ENCODE measurements at regions not wholly inside any gene's neighbourhood (a gene's known extent, or its start where the extent isn't known, plus 50 kb on each side); places are given as distances from the start of the nearest gene placed in this dataset.

DNA sequence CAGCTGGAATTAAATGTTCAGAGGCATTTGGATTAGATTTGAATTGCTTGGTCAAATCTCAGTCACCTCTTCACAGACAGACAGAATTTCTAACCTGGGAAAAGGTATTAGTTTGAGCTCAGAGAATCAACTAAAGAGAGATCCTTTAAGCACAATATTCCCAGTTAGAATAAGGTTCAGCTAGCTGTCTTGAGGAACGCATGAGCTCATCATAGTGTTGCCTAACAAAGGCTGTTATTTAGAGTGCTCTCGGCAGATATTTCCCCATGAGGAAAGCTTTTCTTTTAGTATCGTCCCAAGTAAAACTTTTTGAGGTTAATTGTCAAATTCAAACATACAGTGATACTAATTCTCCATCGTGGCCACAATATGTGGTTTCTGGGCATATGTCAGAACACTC lies 269.9 kb downstream of the HLX start:
- H3K27ac Mint-ChIP-seq = peak overlapping the region in 3 of 7 donors; percentile 50 to 86 (median 85)
- H3K27me3 Mint-ChIP-seq (ENCODE audit: low read depth in 3 of 3) = peaks cover 0 to 3% (median 2%) of the 10 kb centered on the region in 3 donors
- TF ChIP-seq, protein P1, sequence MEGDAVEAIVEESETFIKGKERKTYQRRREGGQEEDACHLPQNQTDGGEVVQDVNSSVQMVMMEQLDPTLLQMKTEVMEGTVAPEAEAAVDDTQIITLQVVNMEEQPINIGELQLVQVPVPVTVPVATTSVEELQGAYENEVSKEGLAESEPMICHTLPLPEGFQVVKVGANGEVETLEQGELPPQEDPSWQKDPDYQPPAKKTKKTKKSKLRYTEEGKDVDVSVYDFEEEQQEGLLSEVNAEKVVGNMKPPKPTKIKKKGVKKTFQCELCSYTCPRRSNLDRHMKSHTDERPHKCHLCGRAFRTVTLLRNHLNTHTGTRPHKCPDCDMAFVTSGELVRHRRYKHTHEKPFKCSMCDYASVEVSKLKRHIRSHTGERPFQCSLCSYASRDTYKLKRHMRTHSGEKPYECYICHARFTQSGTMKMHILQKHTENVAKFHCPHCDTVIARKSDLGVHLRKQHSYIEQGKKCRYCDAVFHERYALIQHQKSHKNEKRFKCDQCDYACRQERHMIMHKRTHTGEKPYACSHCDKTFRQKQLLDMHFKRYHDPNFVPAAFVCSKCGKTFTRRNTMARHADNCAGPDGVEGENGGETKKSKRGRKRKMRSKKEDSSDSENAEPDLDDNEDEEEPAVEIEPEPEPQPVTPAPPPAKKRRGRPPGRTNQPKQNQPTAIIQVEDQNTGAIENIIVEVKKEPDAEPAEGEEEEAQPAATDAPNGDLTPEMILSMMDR (IDR thresholded peaks at IDR 0.05) = no peak
- Histone ChIP-seq H3K4me1 (ENCODE audit: control insufficient read depth in 1 of 2, insufficient read depth in 2 of 2, low read length in 2 of 2) (peaks cover 11 to 15% of the 10 kb centered on the region in 2 donors), H3K79me2 (ENCODE audit: insufficient read depth, low read length) (no peaks in the 10 kb centered on the region), H3K9ac (ENCODE audit: insufficient read depth, low read length, poor library complexity, severe bottlenecking) (no peak overlapping the region), H2AFZ (ENCODE audit: insufficient read depth, low read depth, low read length, poor library complexity, severe bottlenecking) (no peak overlapping the region), H3K27me3 (ENCODE audit: control insufficient read depth in 2 of 2, insufficient read depth in 2 of 2, low read length in 2 of 2) (no peaks in the 10 kb centered on the region), H3K27ac (ENCODE audit: low read depth in 1 of 2, low read length in 2 of 2) (no peak overlapping the region), H4K20me1 (ENCODE audit: insufficient read depth, low read length) (no peaks in the 10 kb centered on the region), H3K4me2 (replicated peaks; ENCODE audit: extremely low read depth, low read length, poor library complexity, severe bottlenecking) (peak overlapping the region; percentile 52), H3K4me3 (replicated peaks in 1 of 3; ENCODE audit: low read depth in 2 of 3, low read length in 3 of 3) (peak overlapping the region in 1 of 3 experiments; percentile 26), H3K9me3 (replicated peaks in 1 of 2; ENCODE audit: control insufficient read depth in 1 of 2, insufficient read depth in 1 of 2, low read length in 2 of 2) (peaks cover 3 to 6% of the 10 kb centered on the region in 2 donors), H3K36me3 (replicated peaks in 1 of 2; ENCODE audit: control insufficient read depth in 1 of 2, insufficient read depth in 2 of 2, low read length in 2 of 2) (no peaks in the 10 kb centered on the region)
- H3K36me3 Mint-ChIP-seq = peaks cover 0 to 3% of the 10 kb centered on the region in 2 donors
- DNase-seq = peak; percentile 33 to 71 (median 65)
- H3K4me1 Mint-ChIP-seq = peaks cover 14% of the 10 kb centered on the region
- peaks cover 2 to 10% (median 8%) of the 10 kb centered on the region in 7 donors for H3K9me3 Mint-ChIP-seq
- WGBS (ENCODE audit: insufficient coverage) = 14% methylated on average over 1 of the region's 4 CpGs
- H3K4me3 Mint-ChIP-seq = peak overlapping the region in 1 of 2 donors; percentile 55
- intact Hi-C loops (cut with micrococcal nuclease) = loop anchor here in 1 of 2 donors (5.0 kb wide), 1 partner anchor 47 kb away; no protein-coding TSS in a partner anchor

DNA sequence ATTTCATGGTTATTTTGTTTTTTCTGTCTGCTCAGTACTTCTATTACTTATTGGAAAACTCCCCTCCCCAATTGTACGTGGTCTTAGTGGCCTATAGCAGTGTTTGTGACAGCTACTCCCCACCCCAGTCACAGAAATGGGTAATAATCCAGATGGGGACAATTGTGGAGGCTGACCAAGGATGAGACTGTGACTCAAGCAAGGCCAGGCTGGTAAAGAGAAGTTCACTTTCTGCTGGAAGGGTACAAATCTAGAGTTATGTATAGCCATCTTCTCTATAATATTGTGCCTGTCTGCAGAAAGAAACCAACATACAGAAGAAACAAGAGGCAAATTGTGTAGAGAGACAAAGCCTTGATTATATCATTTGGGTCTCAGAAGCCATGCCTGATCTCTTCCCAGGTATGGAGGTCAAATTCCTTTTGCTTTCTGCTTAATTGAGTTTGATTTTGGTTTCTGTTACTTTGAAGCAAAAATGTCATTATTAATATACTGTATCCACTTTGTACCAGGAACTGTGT lies 270.4 kb downstream of the HLX start:
- WGBS (ENCODE audit: insufficient coverage) = no CpG with 5 or more reads among the region's 1 CpG
- Histone ChIP-seq H2AFZ (ENCODE audit: insufficient read depth, low read depth, low read length, poor library complexity, severe bottlenecking) (no peak overlapping the region), H3K79me2 (ENCODE audit: insufficient read depth, low read length) (no peaks in the 10 kb centered on the region), H3K27ac (ENCODE audit: low read depth in 1 of 2, low read length in 2 of 2) (no peak overlapping the region), H3K27me3 (ENCODE audit: control insufficient read depth in 2 of 2, insufficient read depth in 2 of 2, low read length in 2 of 2) (no peaks in the 10 kb centered on the region), H3K36me3 (replicated peaks in 1 of 2; ENCODE audit: control insufficient read depth in 1 of 2, insufficient read depth in 2 of 2, low read length in 2 of 2) (no peaks in the 10 kb centered on the region), H4K20me1 (ENCODE audit: insufficient read depth, low read length) (no peaks in the 10 kb centered on the region), H3K4me1 (ENCODE audit: control insufficient read depth in 1 of 2, insufficient read depth in 2 of 2, low read length in 2 of 2) (peaks cover 11 to 15% of the 10 kb centered on the region in 2 donors), H3K4me2 (replicated peaks; ENCODE audit: extremely low read depth, low read length, poor library complexity, severe bottlenecking) (peak overlapping the region; percentile 52), H3K4me3 (replicated peaks in 1 of 3; ENCODE audit: low read depth in 2 of 3, low read length in 3 of 3) (peak overlapping the region in 1 of 3 experiments; percentile 26), H3K9ac (ENCODE audit: insufficient read depth, low read length, poor library complexity, severe bottlenecking) (no peak overlapping the region), H3K9me3 (replicated peaks in 1 of 2; ENCODE audit: control insufficient read depth in 1 of 2, insufficient read depth in 1 of 2, low read length in 2 of 2) (peaks cover 3 to 6% of the 10 kb centered on the region in 2 donors)
- peaks cover 14% of the 10 kb centered on the region for H3K4me1 Mint-ChIP-seq
- H3K27ac Mint-ChIP-seq = peak overlapping the region in 3 of 7 donors; percentile 70 to 86 (median 85)
- intact Hi-C loops (cut with micrococcal nuclease) = loop anchor here (5.0 to 10.0 kb wide), 2 partner anchors 45 to 47 kb away; no protein-coding TSS in a partner anchor
- TF ChIP-seq, protein P1 (IDR thresholded peaks at IDR 0.05) = no peak
- H3K4me3 Mint-ChIP-seq = peak overlapping the region in 1 of 2 donors; percentile 55
- peaks cover 2 to 10% (median 8%) of the 10 kb centered on the region in 7 donors for H3K9me3 Mint-ChIP-seq
- H3K27me3 Mint-ChIP-seq (ENCODE audit: low read depth in 3 of 3) = peaks cover 0 to 3% (median 2%) of the 10 kb centered on the region in 3 donors
- H3K36me3 Mint-ChIP-seq = peaks cover 0 to 3% of the 10 kb centered on the region in 2 donors
- DNase-seq = peak in 2 of 3 donors; percentile 31 to 37

All from CD14-positive monocyte (primary cell).